GM12891 (cell line): ENCODE measurements at regions not wholly inside any gene's neighbourhood (a gene's known extent, or its start where the extent isn't known, plus 50 kb on each side); places are given as distances from the start of the nearest gene placed in this dataset.

ENCODE experiments used
- PAX5 ChIP-seq: IDR thresholded peaks from 2 replicates; pipeline ENCODE4 v1.6.1; 2011; ENCODE audit warnings: low read length, moderate library complexity, mild to moderate bottlenecking; ENCODE audit not compliant: insufficient read depth, severe bottlenecking
- POLR2A ChIP-seq: IDR thresholded peaks from 2 replicates; pipeline ENCODE4 v1.6.1; 2011; ENCODE audit warnings: low read depth, low read length, control low read depth
- POLR2AphosphoS5 ChIP-seq: IDR thresholded peaks from 2 replicates; pipeline ENCODE4 v1.6.1; 2011; ENCODE audit warnings: low read depth, low read length, control low read depth
- SPI1 ChIP-seq: IDR thresholded peaks from 2 replicates; pipeline ENCODE4 v1.6.1; 2011; ENCODE audit warnings: low read depth, low read length, control low read depth
- TAF1 ChIP-seq: IDR thresholded peaks from 2 replicates; pipeline ENCODE4 v1.6.1; 2011; ENCODE audit warnings: low read depth, low read length, control low read depth

DNA sequence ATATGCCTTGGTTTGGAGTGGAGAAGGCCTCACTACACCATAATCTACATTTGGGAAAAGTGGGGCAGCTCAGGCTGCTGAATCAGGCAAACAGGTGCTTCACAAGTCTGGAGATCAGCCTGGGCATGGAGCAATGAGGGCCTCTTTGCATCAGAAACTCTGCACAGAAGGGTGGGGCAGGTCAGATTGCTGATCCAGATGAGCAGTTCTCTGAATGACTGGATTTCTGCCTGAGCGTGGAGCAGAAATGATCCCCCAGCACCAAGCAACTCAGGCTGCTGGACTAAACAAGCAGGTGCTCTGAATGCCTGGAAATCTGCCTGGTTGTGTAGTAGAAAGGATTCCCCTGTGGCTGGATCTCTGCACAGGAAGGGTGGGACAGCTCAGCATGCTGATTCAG lies 605.3 kb upstream of the ZNF804A start:
- TF ChIP-seq POLR2AphosphoS5 = no peak
- no peak for TF ChIP-seq POLR2A
- TF ChIP-seq TAF1 = no peak
- TF ChIP-seq SPI1 = no peak
- TF ChIP-seq PAX5 = no peak
